ENCODE measurements at regions not wholly inside any gene's neighbourhood (a gene's known extent, or its start where the extent isn't known, plus 50 kb on each side); places are given as distances from the start of the nearest gene placed in this dataset.

DNA sequence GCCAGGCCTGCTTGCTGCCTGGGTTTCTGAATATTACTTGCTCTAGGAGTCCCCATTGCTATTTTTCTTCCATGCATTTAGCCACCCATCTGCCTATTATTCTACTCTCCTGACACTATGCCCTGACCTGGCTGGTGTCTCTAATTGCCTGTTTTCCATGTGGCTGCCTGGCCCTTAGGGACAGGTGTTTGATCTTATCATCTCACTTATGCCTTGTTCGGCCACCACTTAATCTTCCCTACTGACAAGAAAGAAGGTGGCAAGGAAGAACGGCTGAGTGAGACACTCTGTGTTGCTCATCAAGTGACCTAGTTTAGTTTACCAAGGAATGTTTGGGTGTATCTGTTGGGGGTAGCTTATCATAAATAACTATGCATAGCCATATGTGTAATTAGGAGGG is 50.4 kb upstream of the RAPH1 start:
- H3K27me3 Mint-ChIP-seq: peaks cover 50% of the 10 kb centered on the region
- POLR2A ChIA-PET: no interaction called here
- CTCF ChIA-PET: no interaction called here
- intact Hi-C loops (cut with micrococcal nuclease): no loop called here
- DNase-seq: no peak
- no peak overlapping the region for H3K4me3 Mint-ChIP-seq
- H3K27ac Mint-ChIP-seq: no peak overlapping the region
- H3K9me3 Mint-ChIP-seq: no peaks in the 10 kb centered on the region
- TF ChIP-seq CTCF (IDR thresholded peaks at IDR 0.05): no peak
- no peaks in the 10 kb centered on the region for H3K36me3 Mint-ChIP-seq (ENCODE audit: low read depth)
- H3K4me1 Mint-ChIP-seq: peaks cover 2% of the 10 kb centered on the region
- ATAC-seq (ENCODE audit: low read depth): no peak

GRCh38 chr2:203586206-203586605 is 51.1 kb upstream of the RAPH1 start:
- no peak for TF ChIP-seq CTCF (IDR thresholded peaks at IDR 0.05)
- ChIA-PET POLR2A (no interaction called here), CTCF (no interaction called here)
- H3K9me3 Mint-ChIP-seq: no peaks in the 10 kb centered on the region
- intact Hi-C loops (cut with micrococcal nuclease): no loop called here
- no peak overlapping the region for H3K4me3 Mint-ChIP-seq
- H3K4me1 Mint-ChIP-seq: peaks cover 2% of the 10 kb centered on the region
- DNase-seq (no peak), ATAC-seq (ENCODE audit: low read depth) (no peak)
- H3K36me3 Mint-ChIP-seq (ENCODE audit: low read depth): no peaks in the 10 kb centered on the region
- peaks cover 54% of the 10 kb centered on the region for H3K27me3 Mint-ChIP-seq
- no peak overlapping the region for H3K27ac Mint-ChIP-seq

DNA sequence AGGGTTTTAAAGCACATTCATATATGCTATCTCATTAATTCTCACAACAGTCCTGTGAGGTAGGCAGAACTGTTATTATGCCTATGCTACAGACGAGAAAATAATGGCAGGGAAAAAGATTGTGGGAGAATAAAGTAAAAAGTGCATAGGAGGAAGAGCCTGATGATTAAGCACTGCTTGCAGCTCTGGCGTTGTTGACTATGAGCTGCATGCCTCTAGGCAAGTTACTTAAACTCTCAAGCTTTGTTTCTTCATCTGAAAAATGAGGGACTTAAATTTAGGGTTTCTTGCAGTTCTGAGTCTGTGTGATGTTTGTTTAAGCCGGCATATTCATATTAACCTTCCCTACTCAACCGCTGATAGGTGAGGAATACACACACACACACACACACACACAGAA is 51.6 kb upstream of the RAPH1 start:
- H3K9me3 Mint-ChIP-seq: no peaks in the 10 kb centered on the region
- no peak for DNase-seq
- no peak overlapping the region for H3K27ac Mint-ChIP-seq
- ChIA-PET CTCF (no interaction called here), POLR2A (no interaction called here)
- H3K4me1 Mint-ChIP-seq: peaks cover 2% of the 10 kb centered on the region
- peaks cover 57% of the 10 kb centered on the region for H3K27me3 Mint-ChIP-seq
- no peak overlapping the region for H3K4me3 Mint-ChIP-seq
- TF ChIP-seq CTCF (IDR thresholded peaks at IDR 0.05): no peak
- no peaks in the 10 kb centered on the region for H3K36me3 Mint-ChIP-seq (ENCODE audit: low read depth)
- intact Hi-C loops (cut with micrococcal nuclease): no loop called here
- ATAC-seq (ENCODE audit: low read depth): no peak

GRCh38 chr2:203590496-203590895 is 55.4 kb upstream of the RAPH1 start:
- ATAC-seq (ENCODE audit: low read depth) (no peak), DNase-seq (no peak)
- CTCF ChIA-PET: no interaction called here
- no peaks in the 10 kb centered on the region for H3K9me3 Mint-ChIP-seq
- no peaks in the 10 kb centered on the region for H3K4me1 Mint-ChIP-seq
- H3K4me3 Mint-ChIP-seq: no peak overlapping the region
- no peaks in the 10 kb centered on the region for H3K36me3 Mint-ChIP-seq (ENCODE audit: low read depth)
- TF ChIP-seq CTCF (IDR thresholded peaks at IDR 0.05): no peak
- intact Hi-C loops (cut with micrococcal nuclease): no loop called here
- POLR2A ChIA-PET: no interaction called here
- H3K27me3 Mint-ChIP-seq: peaks cover 54% of the 10 kb centered on the region
- no peak overlapping the region for H3K27ac Mint-ChIP-seq

GRCh38 chr2:203591642-203592041 is 56.5 kb upstream of the RAPH1 start:
- H3K27me3 Mint-ChIP-seq: peaks cover 56% of the 10 kb centered on the region
- no peaks in the 10 kb centered on the region for H3K36me3 Mint-ChIP-seq (ENCODE audit: low read depth)
- intact Hi-C loops (cut with micrococcal nuclease): no loop called here
- DNase-seq (no peak), ATAC-seq (ENCODE audit: low read depth) (no peak)
- no peaks in the 10 kb centered on the region for H3K4me1 Mint-ChIP-seq
- POLR2A ChIA-PET: interaction anchor here (0.6 kb wide), 1 partner anchor 1992 kb away, joined by 5 read pairs; no protein-coding TSS in a partner anchor
- CTCF ChIA-PET: no interaction called here
- no peak overlapping the region for H3K27ac Mint-ChIP-seq
- TF ChIP-seq CTCF (IDR thresholded peaks at IDR 0.05): no peak
- peaks cover 2% of the 10 kb centered on the region for H3K9me3 Mint-ChIP-seq
- no peak overlapping the region for H3K4me3 Mint-ChIP-seq

Data from activated B cell treated with CpG ODN at 0.5 μM for 24 hours (primary cell).